GM19239 (cell line): ENCODE measurements at regions not wholly inside any gene's neighbourhood (a gene's known extent, or its start where the extent isn't known, plus 50 kb on each side); places are given as distances from the start of the nearest gene placed in this dataset.
"Not testable (repeated sequence)": the region's sequence is repeated elsewhere in the genome, so short reads cannot be mapped to it uniquely, and the experiment has no call there.

Source experiments
- DNase-seq: peaks from one replicate; pipeline ENCODE4 v3.0.0; 2011; ENCODE audit warnings: low spot score; ENCODE audit not compliant: insufficient read length
- FAIRE-seq: peaks from 2 replicates; lab custom pipeline; 2011; peaks lifted over from hg19 to GRCh38; lab: Jason Lieb, UNC

DNA sequence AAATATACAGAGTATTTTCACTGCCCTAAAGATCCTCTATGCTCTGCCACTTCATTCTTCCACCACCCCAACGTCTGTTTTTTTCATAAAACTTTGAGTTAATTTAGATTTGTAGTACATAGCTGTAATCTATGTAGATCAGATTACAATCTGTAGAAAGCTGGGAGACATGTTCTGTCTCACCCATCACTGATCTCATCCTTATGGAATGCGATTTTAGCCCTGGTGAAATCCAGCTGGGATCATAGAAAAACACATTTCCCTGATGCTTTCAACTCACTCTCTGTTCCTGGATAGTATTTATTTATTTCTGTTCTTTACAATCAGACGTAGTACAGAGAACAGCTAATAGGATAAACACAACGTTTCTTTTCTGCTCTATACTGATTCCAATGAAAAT is 521.0 kb downstream of the KIF20B start:
- FAIRE-seq (no peak), DNase-seq (no peak)

- FAIRE-seq (no peak), DNase-seq (no peak)
Observed at GRCh38 chr10:90222939-90223338, 521.5 kb downstream of the KIF20B start.

DNA sequence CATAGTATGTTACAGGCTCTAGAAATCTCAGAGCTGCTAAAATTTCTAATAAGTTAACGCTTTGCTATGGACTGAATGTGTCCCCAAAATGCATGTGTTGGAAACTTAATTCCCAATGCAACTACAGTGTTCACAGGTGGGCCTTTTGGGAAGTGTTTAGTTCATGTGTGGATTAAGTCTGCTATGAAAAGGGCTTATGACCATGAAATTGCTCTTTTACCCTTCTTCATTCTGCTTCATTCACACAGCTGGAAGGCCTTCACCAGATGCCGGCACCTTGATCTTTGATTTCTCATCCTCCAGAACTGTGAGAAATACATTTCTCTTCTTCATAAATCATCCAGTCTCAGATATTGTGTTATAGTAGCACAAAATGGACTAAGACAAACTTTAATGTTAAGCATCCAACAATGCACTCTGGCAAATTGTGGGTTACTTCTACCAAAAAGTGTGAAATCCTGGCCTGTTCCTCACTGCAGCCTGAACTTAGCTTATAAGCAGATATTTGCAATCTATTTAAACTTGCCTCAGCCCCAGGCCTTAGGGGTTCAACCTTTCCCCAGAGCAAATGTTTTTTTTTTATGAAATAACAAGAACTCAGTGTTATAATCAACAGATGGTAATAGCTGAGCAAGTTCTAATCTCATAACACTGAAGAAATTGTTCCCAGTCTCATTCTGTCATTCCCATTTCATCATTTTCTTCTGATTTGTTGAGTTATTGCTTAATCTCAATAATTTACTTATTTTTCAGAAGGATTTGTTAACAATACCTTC is 523.6 kb downstream of the KIF20B start:
- FAIRE-seq, result no peak

DNA sequence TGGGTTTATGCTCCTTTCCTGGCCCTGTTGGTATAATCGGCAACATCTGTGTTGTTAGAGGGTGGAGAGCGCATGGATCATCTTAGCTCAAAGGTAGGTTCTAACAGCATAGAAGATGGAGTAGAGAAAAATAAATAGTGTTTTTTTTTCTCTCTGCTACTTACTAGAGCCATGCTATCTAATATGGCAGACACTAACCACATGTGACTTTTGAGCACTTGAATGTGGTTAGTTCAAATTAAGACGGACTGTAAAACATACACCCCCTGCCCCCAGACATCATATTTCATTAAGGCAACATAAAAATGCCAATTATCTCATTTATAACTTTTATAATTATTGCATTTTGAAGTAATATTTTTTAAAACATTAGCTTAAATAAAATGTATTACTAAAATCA is 525.1 kb downstream of the KIF20B start:
- FAIRE-seq, result no peak
- no peak for DNase-seq

More for the DNA sequence above, 523.6 kb downstream of the KIF20B start:
- no peak for DNase-seq

DNA sequence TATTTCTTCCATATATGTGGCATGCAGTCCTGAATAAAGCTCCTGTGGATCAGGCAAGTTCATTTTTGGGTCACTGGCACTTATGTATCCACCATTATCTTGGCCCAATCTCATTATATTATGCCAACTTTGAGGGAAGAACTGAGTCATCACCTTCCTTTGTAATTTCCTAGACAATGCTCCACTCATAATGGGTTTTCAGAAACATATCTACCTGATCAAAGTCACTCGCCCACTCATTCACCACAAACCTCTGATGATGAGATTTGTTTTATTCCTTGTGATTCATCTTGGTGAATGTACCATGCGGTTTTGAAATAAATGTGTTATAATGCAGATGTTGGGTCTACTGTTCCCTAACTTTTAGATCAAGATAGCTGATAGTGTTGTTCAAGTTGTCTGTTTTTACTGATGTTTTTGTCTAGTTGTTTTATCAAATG is 525.8 kb downstream of the KIF20B start:
- FAIRE-seq, result no peak
- no peak for DNase-seq

DNA sequence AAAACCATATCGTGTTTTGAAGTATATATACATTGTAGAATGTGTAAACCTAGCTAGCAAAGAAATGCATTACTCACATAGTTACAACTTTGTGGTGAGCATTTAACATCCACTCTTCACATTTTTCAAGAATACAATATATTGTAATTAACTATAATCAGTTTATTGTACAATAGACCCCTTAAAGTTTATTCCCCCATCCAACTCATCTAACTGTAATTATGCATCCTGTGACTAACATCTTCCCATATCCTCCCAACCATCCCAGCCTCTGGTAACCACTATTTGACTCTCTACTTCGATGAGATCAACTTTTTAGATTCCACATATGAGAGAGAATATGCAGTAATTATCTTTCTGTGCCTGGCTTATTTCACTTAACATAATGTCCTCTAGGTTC is 526.4 kb downstream of the KIF20B start:
- DNase-seq, result no peak
- FAIRE-seq, result no peak

DNA sequence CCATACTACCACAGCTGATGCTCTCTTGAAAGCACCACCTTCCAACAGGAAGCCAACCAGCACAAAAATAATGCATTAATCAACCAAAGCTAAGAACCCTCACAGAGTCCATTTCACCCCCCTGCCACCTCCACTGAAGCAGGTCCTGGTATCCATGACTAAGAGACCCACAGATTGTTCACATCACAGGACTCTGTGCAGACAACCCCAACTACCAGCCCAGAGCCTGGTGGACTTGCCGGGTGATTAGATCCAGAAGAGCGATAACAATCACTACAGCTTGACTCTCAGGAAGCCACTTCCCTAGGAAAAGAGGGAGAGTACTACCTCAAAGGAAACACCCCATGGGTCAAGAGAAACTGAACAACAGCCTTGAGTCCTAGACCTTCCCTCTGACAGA is 528.1 kb downstream of the KIF20B start:
- DNase-seq (no peak), FAIRE-seq (no peak)

DNA sequence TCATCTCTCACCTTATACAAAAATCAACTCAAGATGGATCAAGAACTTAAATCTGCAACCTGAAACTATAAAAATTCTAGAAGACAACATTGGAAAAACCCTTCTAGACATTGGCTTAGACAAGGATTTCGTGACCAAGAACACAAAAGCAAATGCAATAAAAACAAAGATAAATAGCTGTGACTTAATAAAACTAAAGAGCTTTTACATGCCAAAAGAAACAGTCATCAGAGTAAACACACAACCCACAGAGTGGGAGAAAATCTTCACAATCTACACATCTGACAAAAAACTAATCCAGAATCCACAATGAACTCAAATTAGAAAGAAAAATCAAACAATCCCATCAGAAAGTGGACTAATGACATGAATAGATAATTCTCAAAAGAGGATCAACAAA is 532.4 kb downstream of the KIF20B start:
- DNase-seq, FAIRE-seq: not testable (repeated sequence)

GRCh38 chr10:90245623-90246022 is 544.2 kb downstream of the KIF20B start:
- DNase-seq (no peak), FAIRE-seq (no peak)

- FAIRE-seq, DNase-seq: not testable (repeated sequence)
Observed at GRCh38 chr10:90250784-90251183, 549.4 kb downstream of the KIF20B start.

DNA sequence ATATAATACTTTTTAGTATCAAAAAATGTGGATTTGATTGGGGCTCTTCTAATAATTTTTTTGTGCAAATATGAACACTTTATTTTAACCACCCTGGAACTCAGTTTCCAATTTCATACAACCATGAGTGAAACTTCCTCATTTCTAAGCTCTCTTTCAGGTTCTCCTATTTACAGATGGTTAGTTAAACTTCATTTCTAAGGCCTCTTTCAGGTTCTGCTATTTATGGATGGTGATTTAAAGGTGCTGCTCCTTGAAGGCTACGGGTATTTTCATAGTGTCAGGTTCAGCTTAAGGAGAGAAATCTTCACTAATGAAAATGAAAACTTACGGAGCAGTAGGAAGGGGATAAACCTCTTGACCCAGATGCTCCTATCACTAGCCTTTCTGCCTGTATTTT is 568.3 kb downstream of the KIF20B start:
- no peak for FAIRE-seq

DNA sequence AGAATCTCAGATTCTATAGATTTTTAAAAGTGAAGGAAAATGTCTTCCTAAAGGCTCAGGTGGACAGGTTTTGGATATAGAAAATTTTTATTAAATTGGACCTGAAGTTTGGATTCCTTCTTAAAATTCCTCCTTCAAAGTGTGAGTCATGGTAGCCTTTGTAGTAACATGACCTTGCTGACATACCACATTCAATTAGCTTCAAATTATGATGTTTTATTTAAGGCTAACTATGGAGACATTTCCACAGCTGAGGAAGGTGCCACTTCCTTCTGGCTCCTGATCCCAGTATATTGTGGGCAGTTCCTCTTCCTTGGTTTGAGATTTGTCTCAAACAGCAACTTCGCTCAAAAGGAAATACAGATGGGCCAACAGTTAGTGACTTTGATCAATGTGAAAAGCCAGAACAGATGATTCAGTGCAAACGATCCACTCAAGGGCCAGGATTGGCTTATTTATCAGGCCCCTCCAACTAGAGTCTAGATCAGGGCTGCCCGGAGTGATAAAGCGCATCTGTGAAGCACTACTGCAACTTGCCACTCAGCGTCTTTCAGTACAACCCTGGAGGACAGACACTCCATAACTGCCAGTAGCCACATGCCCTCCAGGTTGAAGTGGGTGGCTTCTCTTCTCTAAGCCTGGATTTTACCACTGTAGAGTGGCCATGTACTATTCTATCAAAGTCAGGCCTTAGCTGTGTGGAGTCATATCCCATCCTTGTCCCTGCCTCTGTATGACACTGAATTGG is 573.5 kb downstream of the KIF20B start:
- FAIRE-seq (no peak), DNase-seq (no peak)

More for the DNA sequence above, 568.3 kb downstream of the KIF20B start:
- no peak for DNase-seq

- FAIRE-seq, result no peak
- no peak for DNase-seq
Observed at GRCh38 chr10:90276894-90277475, 575.6 kb downstream of the KIF20B start.

- no peak for DNase-seq
- no peak for FAIRE-seq
Observed at GRCh38 chr10:90286406-90286805, 571.4 kb downstream of the HTR7 start.

GRCh38 chr10:90286941-90287340 is 570.9 kb downstream of the HTR7 start:
- FAIRE-seq, result no peak

GRCh38 chr10:90288391-90288933 is 569.4 kb downstream of the HTR7 start:
- DNase-seq (no peak), FAIRE-seq (no peak)

More at GRCh38 chr10:90286941-90287340, 570.9 kb downstream of the HTR7 start:
- no peak for DNase-seq

DNA sequence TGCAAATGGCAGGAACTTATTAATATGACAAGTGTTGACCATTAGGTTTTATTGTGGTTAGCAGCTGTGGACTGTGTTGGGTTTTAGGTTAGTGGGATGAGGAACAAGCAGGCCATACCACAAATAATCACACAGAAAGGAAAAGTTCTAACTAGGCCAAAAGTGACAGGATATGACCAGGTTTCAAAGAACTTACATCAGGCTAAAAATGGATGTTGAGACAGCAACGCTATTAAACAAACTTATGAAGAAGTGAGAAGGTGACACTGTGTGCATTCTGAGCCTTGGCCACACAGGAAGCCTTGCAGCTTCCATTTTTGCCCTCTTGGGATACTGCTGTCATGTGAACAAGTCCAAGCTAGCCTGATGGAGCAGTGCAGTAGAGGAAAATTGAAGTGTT is 568.8 kb downstream of the HTR7 start:
- no peak for DNase-seq

GRCh38 chr10:90293616-90294015 is 564.2 kb downstream of the HTR7 start:
- DNase-seq (no peak), FAIRE-seq (no peak)

More for the DNA sequence above, 568.8 kb downstream of the HTR7 start:
- no peak for FAIRE-seq

GRCh38 chr10:90294821-90295540 is 562.9 kb downstream of the HTR7 start:
- DNase-seq, FAIRE-seq: not testable (repeated sequence)

DNA sequence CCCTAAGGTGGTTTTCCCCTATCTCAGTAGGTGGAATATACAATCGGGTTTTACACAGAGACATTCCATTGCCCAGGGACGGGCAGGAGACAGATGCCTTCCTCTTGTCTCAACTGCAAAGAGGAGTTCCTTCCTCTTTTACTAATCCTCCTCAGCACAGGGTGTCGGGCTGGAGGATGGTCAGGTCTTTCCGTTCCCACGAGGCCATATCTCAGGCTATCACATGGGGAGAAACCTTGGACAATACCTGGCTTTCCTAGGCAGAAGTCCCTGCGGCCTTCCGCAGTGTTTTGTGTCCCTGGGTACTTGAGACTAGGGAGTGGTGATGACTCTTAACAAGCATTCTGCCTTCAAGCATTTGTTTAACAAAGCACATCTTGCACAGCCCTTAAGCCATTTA is 555.8 kb downstream of the HTR7 start:
- FAIRE-seq, DNase-seq: not testable (repeated sequence)
